LNCaP clone FGC (cell line): ENCODE measurements at regions not wholly inside any gene's neighbourhood (a gene's known extent, or its start where the extent isn't known, plus 50 kb on each side); places are given as distances from the start of the nearest gene placed in this dataset.
"Not testable (repeated sequence)": the region's sequence is repeated elsewhere in the genome, so short reads cannot be mapped to it uniquely, and the experiment has no call there.

Source experiments
- DNase-seq: peaks from one replicate; pipeline ENCODE4 v3.0.0-alpha.2; 2011; ENCODE audit warnings: low read depth
- H3K4me3 ChIP-seq: 2 replicates; pipeline ENCODE4 v1.5.1; 2011; ENCODE audit warnings: mild to moderate bottlenecking, low read depth, low read length, control low read depth
- CTCF ChIP-seq: IDR thresholded peaks from 2 replicates; pipeline ENCODE4 v1.5.1; 2012; ENCODE audit warnings: mild to moderate bottlenecking; ENCODE audit not compliant: control insufficient read depth, insufficient read depth; ENCODE audit errors: extremely low read depth

GRCh38 chr17:5915337-5915736 is 154.8 kb upstream of the WSCD1 start:
- TF ChIP-seq CTCF: no peak
- H3K4me3 ChIP-seq: no peak overlapping the region
- DNase-seq: no peak

DNA sequence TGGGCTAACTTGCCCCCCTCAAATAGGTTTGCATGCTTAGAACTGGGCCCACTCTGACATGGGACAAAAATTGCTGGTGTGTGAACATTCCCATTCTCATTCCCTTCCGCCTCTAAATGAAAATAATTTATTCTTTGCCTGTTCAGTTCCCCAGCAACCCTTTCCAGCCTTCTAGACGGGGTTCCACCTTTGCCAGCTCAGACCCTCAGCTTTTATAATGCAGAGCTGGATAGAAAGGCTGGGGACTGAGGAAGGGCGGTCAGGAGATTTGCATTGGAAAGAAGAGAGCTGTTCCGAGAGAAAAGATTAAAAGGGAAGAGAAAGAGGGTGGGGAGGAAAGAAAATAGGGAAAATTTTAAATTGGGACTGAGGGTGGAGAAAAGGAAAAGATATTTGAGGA is 151.1 kb upstream of the WSCD1 start:
- TF ChIP-seq CTCF: no peak
- H3K4me3 ChIP-seq: no peak overlapping the region
- DNase-seq: no peak

GRCh38 chr17:5921512-5922282 is 148.5 kb upstream of the WSCD1 start:
- H3K4me3 ChIP-seq: no peak overlapping the region
- no peak for DNase-seq
- TF ChIP-seq CTCF: no peak

GRCh38 chr17:5922476-5922875 is 147.7 kb upstream of the WSCD1 start:
- DNase-seq: no peak

GRCh38 chr17:5929721-5930120 is 140.5 kb upstream of the WSCD1 start:
- TF ChIP-seq CTCF: no peak
- DNase-seq: no peak

More at GRCh38 chr17:5922476-5922875, 147.7 kb upstream of the WSCD1 start:
- H3K4me3 ChIP-seq: no peak overlapping the region
- TF ChIP-seq CTCF: no peak

GRCh38 chr17:5930555-5930954 is 139.6 kb upstream of the WSCD1 start:
- not testable (repeated sequence) for DNase-seq, H3K4me3 ChIP-seq

More at GRCh38 chr17:5929721-5930120, 140.5 kb upstream of the WSCD1 start:
- H3K4me3 ChIP-seq: no peak overlapping the region

- H3K4me3 ChIP-seq: no peak overlapping the region
- DNase-seq: no peak
- no peak for TF ChIP-seq CTCF
These were observed 138.6 kb upstream of the WSCD1 start for GRCh38 chr17:5931616-5932015.

DNA sequence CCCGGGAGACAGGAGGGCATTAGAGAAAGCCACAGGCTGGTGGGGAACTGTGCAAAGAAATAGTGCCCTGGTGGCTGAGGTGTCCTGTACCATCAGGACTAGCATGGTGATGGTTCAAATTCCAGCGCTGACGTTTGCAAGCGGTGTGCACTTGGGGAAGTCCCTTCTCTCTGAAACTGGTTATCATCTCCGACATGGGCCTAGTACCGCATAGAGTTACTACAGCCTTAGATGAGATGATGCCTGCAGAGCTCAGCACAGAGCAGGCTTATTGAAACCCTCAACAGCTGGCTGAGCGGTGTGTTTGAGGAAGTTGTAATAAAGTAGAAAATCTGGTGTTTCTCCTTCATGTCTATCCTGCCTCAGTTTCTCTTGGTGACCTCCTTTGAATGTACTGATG is 136.7 kb upstream of the WSCD1 start:
- DNase-seq: no peak
- H3K4me3 ChIP-seq: no peak overlapping the region
- no peak for TF ChIP-seq CTCF
